GM10266 (cell line): ENCODE measurements at regions not wholly inside any gene's neighbourhood (a gene's known extent, or its start where the extent isn't known, plus 50 kb on each side); places are given as distances from the start of the nearest gene placed in this dataset.

Experiments
- DNase-seq: peaks from one replicate; pipeline ENCODE4 v3.0.0; 2012; ENCODE audit errors: extremely low spot score
- TF ChIP-seq, protein P1 (sequence below): IDR thresholded peaks from 2 replicates; pipeline ENCODE4 v1.5.1; 2012; ENCODE audit warnings: mild to moderate bottlenecking, low read depth; ENCODE audit not compliant: control insufficient read depth, insufficient read depth; ENCODE audit errors: missing control alignments

DNA sequence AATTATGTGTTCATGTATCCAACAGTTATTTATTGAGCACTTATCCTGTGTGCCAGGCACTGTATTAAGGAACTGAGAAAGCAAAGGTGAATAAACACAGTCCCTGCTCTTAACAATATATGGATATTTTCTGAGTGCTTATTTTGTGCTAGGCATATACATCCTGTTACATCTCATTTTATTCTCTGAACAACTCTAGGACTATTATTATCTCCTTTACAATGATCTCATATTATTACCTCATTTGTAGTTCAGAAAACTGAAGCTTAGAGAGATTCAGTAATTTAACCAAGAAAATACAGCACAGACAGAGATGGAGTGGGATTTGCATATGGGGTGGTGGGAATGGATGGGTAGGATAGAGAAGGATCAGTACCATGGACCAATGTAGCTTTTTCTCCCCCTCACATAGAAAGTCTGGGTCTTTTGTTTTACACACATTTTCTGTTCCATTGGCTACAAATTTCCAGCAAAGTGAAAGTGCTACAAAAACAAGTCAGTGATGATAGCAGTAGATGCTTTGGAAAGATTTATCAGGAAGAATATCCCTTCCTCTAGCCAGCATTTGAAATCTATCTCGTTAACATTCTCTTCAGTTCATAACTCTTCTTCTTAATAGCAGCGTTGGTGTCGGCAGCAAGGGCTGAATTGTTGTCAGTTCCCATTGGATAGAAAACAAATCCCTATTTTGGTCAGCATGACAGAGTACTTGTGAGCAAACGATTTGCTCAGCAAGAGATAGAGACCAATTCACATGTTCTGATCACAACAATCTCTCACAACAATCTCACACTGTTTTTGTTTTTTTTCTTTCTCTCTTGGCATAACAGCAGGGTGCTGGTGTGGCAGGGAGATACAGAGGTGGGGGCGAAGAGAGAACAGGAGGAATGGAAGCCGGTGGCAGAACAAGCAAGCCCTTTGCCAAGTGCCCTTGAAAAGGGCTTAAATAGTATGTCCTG is 102.2 kb upstream of the KCTD1 start:
- DNase-seq = no peak
- TF ChIP-seq, protein P1, sequence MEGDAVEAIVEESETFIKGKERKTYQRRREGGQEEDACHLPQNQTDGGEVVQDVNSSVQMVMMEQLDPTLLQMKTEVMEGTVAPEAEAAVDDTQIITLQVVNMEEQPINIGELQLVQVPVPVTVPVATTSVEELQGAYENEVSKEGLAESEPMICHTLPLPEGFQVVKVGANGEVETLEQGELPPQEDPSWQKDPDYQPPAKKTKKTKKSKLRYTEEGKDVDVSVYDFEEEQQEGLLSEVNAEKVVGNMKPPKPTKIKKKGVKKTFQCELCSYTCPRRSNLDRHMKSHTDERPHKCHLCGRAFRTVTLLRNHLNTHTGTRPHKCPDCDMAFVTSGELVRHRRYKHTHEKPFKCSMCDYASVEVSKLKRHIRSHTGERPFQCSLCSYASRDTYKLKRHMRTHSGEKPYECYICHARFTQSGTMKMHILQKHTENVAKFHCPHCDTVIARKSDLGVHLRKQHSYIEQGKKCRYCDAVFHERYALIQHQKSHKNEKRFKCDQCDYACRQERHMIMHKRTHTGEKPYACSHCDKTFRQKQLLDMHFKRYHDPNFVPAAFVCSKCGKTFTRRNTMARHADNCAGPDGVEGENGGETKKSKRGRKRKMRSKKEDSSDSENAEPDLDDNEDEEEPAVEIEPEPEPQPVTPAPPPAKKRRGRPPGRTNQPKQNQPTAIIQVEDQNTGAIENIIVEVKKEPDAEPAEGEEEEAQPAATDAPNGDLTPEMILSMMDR = no peak

DNA sequence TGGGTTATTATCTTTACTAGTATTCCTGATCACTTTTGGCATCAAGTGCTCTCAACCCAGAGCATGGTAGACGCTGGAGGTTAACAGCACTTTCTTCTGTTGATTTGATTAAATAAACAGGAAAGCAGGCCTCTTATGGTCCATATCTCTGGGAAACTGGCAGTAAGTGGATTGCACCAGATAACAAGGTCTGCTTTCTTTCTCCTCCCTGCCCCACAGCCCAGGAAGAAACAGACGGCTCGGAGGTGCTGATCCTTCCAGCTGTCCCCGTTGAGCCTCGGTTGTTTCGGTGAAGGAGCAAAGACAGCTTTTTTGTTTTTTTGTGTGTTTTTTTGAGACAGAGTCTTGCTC is 100.8 kb upstream of the KCTD1 start:
- DNase-seq = no peak
- TF ChIP-seq, protein P1 = no peak

DNA sequence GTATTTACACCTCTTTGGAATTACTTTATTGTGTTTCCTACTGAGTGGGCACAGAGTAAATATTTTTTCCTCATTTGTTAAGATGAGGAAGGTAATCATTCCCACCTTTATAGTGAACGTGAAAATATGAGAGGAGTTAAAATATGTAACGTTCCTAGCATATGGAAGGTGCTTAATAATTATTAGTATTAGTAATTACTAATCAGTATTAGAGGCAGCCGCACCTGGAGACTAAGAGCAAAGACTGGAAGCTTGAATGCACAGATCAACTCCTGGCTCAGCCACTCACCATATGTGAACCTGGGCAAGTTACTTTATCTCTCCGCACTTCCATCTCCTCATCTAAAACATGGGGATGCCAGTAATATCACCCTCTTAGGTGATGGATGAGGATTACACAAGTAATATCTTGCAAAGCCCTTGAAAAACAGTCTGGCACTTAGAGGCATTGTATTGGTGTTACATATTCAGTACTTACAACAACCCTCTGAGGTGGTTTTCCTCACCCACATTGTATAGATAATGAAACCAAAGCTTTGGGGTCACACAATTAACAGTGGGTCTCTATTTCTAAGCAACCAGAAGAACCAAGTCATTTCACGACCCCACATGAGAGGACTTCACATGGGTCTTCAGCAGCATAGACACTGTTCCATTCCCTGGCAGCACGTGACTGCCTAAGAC is 100.3 kb upstream of the KCTD1 start:
- TF ChIP-seq, protein P1 = no peak
- peak; percentile 21 for DNase-seq

DNA sequence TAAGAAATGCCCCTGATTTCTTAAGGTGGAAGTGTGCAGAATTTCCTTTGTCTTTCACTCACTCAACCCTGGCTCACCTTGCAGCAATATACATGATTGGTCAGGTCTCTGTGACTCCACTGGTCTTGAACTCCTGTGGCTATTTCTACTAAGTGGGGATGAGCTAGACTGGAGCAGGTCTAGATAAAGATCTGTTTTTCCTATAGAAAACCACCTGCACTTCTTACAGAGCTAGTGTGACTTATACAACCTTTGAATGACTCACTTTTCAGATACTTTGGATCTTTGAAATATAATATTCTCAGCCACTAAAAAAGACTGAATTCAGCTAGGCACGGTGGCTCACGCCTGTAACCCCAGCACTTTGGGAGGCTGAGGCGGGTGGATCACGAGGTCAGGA is 98.5 kb upstream of the KCTD1 start:
- DNase-seq = no peak
- TF ChIP-seq, protein P1 = no peak

DNA sequence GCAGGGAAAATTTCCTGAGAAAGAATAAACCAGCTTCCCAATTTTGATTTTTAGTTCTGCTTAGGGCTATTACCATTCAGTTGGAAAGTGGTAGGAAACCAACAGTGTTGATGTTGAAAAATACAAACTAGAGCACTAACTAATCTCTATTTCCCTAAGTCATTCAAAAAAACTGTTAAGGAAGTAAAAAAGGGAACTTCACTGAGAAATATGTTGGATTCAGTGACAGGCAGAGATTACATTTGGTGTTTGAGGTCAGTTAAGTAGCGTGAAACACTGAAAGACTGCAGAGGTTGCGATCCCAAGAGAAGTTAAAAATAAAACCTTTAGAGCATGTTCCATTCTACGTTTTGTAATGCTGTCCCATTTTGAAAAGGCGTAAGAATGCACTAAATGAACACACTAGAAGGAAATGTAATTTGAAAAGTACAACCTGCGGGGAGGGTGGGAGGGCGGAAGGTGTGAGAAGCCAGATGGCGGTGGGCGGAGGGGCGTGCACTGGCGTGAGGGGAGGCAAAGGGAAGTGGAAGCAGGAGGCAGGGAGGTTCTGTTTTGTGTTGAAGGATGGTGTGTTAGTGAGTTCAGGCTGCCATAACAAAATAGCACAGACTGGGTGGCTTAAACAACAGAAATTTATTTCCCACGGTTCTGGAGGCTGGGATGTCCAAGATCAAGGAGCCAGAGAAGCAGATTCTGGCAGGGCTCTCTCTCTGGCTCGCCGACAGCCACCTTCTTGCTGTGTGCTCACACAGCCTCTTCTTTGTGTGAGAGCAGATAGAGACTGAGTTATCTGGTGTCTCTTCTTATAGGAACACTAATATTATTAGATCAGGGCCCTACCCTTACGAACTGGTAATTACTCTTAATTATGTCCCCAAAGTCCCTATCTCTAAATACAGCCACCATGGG is 94.3 kb upstream of the KCTD1 start:
- TF ChIP-seq, protein P1 = no peak
- no peak for DNase-seq

DNA sequence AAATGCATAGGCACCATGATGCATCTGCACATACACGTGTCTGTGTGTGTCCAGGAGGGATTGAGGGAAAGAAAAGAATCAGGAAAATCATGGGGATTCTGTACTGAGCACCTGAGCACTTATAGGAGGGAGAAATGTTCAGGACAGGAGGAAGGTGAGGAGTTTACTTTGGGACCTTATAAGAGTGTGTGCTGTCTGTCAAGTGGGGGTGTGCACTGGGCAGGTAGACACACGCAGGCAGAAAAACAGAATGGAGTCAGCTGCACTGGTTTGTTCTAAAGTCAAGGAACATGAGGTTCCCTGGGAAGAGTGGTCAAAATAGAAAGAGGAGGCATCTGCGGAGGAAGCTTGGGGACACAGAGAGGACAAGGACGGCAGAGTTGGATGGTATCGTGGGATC is 92.2 kb upstream of the KCTD1 start:
- TF ChIP-seq, protein P1 = no peak

More for the DNA sequence above, 92.2 kb upstream of the KCTD1 start:
- no peak for DNase-seq
